Neural progenitor cell (in vitro differentiated cells): ENCODE measurements at regions not wholly inside any gene's neighbourhood (a gene's known extent, or its start where the extent isn't known, plus 50 kb on each side); places are given as distances from the start of the nearest gene placed in this dataset.

Source experiments
- CTCF ChIP-seq: fragments of 200-600 bp; sonication (generic); IDR thresholded peaks from 2 replicates; pipeline ENCODE4 v1.5.1; 2017; ENCODE audit warnings: antibody characterized with exemption, mild to moderate bottlenecking
- EZH2 ChIP-seq: fragments of 200-600 bp; sonication (generic); IDR thresholded peaks from 2 replicates; pipeline ENCODE4 v1.6.1; 2017; ENCODE audit warnings: antibody characterized with exemption, mild to moderate bottlenecking, moderate library complexity
- EZH2phosphoT487 ChIP-seq: fragments of 200-600 bp; sonication (generic); IDR thresholded peaks from 2 replicates; pipeline ENCODE4 v1.6.1; 2017; ENCODE audit warnings: antibody characterized with exemption

- TF ChIP-seq CTCF (no peak), EZH2 (no peak), EZH2phosphoT487 (no peak)
Observed at GRCh38 chr3:23106666-23107065, 96.5 kb upstream of the UBE2E2 start.
